ENCODE measurements at regions not wholly inside any gene's neighbourhood (a gene's known extent, or its start where the extent isn't known, plus 50 kb on each side); places are given as distances from the start of the nearest gene placed in this dataset.

DNA sequence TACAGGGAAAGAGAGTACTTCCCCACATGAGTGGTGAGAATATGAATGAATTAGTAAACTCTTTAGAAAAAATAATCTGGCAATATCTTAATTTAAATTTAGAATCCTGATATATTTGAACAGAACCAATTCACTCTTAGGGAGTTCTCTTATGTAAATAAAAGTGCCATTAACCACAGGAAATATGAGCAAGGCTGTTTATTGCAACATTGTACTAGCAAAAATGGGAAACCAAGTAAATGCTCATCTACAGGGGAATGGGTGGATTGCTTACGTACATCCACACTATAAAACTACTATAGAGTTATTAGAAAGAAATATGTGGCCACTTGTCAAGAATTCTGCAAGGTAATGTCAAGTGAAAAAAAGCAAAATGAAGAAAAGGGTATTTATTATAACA, 274.5 kb downstream of the TLE1 start (continued):
- TF ChIP-seq, protein P1, sequence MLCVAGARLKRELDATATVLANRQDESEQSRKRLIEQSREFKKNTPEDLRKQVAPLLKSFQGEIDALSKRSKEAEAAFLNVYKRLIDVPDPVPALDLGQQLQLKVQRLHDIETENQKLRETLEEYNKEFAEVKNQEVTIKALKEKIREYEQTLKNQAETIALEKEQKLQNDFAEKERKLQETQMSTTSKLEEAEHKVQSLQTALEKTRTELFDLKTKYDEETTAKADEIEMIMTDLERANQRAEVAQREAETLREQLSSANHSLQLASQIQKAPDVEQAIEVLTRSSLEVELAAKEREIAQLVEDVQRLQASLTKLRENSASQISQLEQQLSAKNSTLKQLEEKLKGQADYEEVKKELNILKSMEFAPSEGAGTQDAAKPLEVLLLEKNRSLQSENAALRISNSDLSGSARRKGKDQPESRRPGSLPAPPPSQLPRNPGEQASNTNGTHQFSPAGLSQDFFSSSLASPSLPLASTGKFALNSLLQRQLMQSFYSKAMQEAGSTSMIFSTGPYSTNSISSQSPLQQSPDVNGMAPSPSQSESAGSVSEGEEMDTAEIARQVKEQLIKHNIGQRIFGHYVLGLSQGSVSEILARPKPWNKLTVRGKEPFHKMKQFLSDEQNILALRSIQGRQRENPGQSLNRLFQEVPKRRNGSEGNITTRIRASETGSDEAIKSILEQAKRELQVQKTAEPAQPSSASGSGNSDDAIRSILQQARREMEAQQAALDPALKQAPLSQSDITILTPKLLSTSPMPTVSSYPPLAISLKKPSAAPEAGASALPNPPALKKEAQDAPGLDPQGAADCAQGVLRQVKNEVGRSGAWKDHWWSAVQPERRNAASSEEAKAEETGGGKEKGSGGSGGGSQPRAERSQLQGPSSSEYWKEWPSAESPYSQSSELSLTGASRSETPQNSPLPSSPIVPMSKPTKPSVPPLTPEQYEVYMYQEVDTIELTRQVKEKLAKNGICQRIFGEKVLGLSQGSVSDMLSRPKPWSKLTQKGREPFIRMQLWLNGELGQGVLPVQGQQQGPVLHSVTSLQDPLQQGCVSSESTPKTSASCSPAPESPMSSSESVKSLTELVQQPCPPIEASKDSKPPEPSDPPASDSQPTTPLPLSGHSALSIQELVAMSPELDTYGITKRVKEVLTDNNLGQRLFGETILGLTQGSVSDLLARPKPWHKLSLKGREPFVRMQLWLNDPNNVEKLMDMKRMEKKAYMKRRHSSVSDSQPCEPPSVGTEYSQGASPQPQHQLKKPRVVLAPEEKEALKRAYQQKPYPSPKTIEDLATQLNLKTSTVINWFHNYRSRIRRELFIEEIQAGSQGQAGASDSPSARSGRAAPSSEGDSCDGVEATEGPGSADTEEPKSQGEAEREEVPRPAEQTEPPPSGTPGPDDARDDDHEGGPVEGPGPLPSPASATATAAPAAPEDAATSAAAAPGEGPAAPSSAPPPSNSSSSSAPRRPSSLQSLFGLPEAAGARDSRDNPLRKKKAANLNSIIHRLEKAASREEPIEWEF (CRISPR knock-in tag; IDR thresholded peaks at IDR 0.05), result no peak

DNA sequence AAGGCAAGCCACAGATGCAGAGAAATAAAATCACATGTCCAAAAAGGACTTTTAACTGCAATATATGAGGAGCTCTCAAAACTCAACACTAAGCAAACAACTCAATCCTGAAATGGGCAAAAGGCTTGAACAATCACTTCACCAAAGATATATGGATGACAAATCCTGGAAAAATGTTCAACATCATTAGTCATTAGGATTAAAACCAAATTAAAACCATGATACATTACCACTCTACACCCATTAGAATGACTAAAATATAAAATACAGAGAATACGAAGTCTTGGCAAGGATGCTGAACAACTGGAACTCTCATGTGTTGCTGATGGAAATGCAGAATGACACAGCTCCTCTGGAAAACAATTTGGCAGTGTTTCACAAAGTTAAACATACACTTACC, 277.4 kb downstream of the TLE1 start:
- Histone ChIP-seq H3K4me2 (ENCODE audit: insufficient read depth, low read length) (no peak overlapping the region), H3K27me3 (ENCODE audit: control insufficient read depth in 2 of 2, insufficient read depth in 2 of 2, low read length in 2 of 2) (no peaks in the 10 kb centered on the region), H3K36me3 (ENCODE audit: control insufficient read depth, insufficient read depth, low read length) (no peaks in the 10 kb centered on the region), H2AFZ (ENCODE audit: low read depth, low read length) (no peak overlapping the region), H4K20me1 (replicated peaks; ENCODE audit: control insufficient read depth, insufficient read depth, low read length) (no peaks in the 10 kb centered on the region), H3K9me3 (replicated peaks; ENCODE audit: control insufficient read depth, insufficient read depth, low read depth, low read length) (no peaks in the 10 kb centered on the region), H3K79me2 (ENCODE audit: control insufficient read depth, insufficient read depth, low read length) (no peaks in the 10 kb centered on the region), H3K27ac (ENCODE audit: extremely low read depth, low read depth, low read length) (no peak overlapping the region), H3K4me1 (replicated peaks in 1 of 2; ENCODE audit: control insufficient read depth in 2 of 2, insufficient read depth in 2 of 2, low read length in 2 of 2) (no peaks in the 10 kb centered on the region), H3K9me1 (ENCODE audit: control insufficient read depth, insufficient read depth, low read length) (no peaks in the 10 kb centered on the region), H3K9ac (ENCODE audit: insufficient read depth in 1 of 2, low read depth in 2 of 2, low read length in 2 of 2) (no peak overlapping the region), H3K4me3 (no peak overlapping the region)
- BruUV-seq (replicated peaks), result no TSS peak
- TF ChIP-seq SRF (CRISPR knock-in tag; IDR thresholded peaks at IDR 0.05), result no peak
- TF ChIP-seq L3MBTL2 (IDR thresholded peaks at IDR 0.05), result no peak
- TF ChIP-seq MCM5 (IDR thresholded peaks at IDR 0.05; ENCODE audit: low read depth), result no peak
- no peak for TF ChIP-seq ZNF589 (CRISPR knock-in tag; IDR thresholded peaks at IDR 0.05; ENCODE audit: low read depth)
- no peak for TF ChIP-seq STAT5A (IDR thresholded peaks at IDR 0.05; ENCODE audit: borderline replicate concordance, low read length)
- TF ChIP-seq, protein P2, sequence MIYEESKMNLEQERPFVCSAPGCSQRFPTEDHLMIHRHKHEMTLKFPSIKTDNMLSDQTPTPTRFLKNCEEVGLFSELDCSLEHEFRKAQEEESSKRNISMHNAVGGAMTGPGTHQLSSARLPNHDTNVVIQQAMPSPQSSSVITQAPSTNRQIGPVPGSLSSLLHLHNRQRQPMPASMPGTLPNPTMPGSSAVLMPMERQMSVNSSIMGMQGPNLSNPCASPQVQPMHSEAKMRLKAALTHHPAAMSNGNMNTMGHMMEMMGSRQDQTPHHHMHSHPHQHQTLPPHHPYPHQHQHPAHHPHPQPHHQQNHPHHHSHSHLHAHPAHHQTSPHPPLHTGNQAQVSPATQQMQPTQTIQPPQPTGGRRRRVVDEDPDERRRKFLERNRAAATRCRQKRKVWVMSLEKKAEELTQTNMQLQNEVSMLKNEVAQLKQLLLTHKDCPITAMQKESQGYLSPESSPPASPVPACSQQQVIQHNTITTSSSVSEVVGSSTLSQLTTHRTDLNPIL (CRISPR knock-in tag; IDR thresholded peaks at IDR 0.05), result no peak
- TF ChIP-seq, protein P3, sequence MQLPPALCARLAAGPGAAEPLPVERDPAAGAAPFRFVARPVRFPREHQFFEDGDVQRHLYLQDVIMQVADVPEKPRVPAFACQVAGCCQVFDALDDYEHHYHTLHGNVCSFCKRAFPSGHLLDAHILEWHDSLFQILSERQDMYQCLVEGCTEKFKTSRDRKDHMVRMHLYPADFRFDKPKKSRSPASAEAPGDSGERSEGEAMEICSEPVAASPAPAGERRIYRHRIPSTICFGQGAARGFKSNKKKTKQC (CRISPR knock-in tag; IDR thresholded peaks at IDR 0.05), result no peak
- TF ChIP-seq, protein P4, sequence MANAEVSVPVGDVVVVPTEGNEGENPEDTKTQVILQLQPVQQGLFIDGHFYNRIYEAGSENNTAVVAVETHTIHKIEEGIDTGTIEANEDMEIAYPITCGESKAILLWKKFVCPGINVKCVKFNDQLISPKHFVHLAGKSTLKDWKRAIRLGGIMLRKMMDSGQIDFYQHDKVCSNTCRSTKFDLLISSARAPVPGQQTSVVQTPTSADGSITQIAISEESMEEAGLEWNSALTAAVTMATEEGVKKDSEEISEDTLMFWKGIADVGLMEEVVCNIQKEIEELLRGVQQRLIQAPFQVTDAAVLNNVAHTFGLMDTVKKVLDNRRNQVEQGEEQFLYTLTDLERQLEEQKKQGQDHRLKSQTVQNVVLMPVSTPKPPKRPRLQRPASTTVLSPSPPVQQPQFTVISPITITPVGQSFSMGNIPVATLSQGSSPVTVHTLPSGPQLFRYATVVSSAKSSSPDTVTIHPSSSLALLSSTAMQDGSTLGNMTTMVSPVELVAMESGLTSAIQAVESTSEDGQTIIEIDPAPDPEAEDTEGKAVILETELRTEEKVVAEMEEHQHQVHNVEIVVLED (CRISPR knock-in tag; IDR thresholded peaks at IDR 0.05), result no peak
- TF ChIP-seq RFX1 (IDR thresholded peaks at IDR 0.05), result no peak
- no peak for TF ChIP-seq ZNF165 (CRISPR knock-in tag; IDR thresholded peaks at IDR 0.05; ENCODE audit: borderline replicate concordance)
- TF ChIP-seq CBX1 (IDR thresholded peaks at IDR 0.05; ENCODE audit: low read depth), result no peak
- TF ChIP-seq LARP7 (IDR thresholded peaks at IDR 0.05), result no peak
- POLR2A ChIA-PET, result no interaction called here
- no peak for FAIRE-seq
- intact Hi-C loops (cut with micrococcal nuclease), result no loop called here
- ATAC-seq, result no peak
- WGBS (ENCODE audit: insufficient coverage, low coverage, missing lambda C conversion rate), result 0% methylated on average over 1 of the region's 1 CpG
- DNase-seq (ENCODE audit: extremely low read depth in 1 of 4, low spot score in 3 of 4), result no peak
- in situ Hi-C loops (cut with MboI), result no loop called here
- CTCF ChIA-PET (ENCODE audit: low intra/inter-chr PET ratio), result no interaction called here
